SK-N-MC (cell line): ENCODE measurements at regions not wholly inside any gene's neighbourhood (a gene's known extent, or its start where the extent isn't known, plus 50 kb on each side); places are given as distances from the start of the nearest gene placed in this dataset.

Source experiments
- EZH2 ChIP-seq: fragments of 200-600 bp; sonication (generic); IDR thresholded peaks from one replicate; pipeline ENCODE4 v1.6.1; 2017; ENCODE audit warnings: antibody characterized with exemption
- POLR2AphosphoS5 ChIP-seq: IDR thresholded peaks from 2 replicates; pipeline ENCODE4 v1.6.1; 2012; ENCODE audit warnings: mild to moderate bottlenecking, low read depth, low read length, borderline replicate concordance

GRCh38 chr3:75136100-75136897 lies 521.8 kb upstream of the CNTN3 start:
- TF ChIP-seq POLR2AphosphoS5 (no peak), EZH2 (no peak)
